NCI-H2171 (cell line): ENCODE measurements at regions not wholly inside any gene's neighbourhood (a gene's known extent, or its start where the extent isn't known, plus 50 kb on each side); places are given as distances from the start of the nearest gene placed in this dataset.
"Not testable (repeated sequence)": the region's sequence is repeated elsewhere in the genome, so short reads cannot be mapped to it uniquely, and the experiment has no call there.

Experiments
- DNase-seq: peaks from one replicate; lab custom pipeline; 2025; lab: John Stamatoyannopoulos, UW

DNA sequence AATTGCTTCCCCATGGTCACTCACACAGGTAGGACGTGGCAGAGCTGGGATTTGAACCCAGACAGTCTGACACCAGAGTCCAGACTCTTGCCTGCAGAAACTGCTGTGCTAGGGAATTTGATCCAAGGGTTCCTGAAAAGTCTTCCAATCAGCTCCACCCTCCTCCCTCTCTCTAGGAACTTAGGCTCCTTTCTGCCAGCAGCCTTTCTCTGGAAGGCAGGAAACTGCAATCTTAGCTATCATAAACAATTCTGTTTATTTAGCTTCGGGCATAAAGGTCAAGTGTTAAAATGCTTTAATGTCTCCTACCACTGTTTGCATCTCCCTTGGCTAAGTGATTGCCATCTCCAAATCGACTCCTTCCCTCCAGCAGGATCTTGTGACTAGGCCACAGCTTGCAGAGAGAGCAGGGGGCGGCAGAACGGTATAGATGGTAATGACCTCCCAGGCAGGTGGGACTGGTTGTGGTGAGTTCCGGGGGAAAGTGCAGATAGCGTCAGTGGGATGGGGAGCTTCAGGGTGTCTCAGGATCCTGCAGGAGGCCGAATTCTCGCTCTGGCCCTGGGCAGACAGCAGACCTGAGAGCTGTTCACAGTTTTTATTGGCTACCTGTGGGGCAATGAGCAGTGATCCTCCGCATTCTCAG lies 882.4 kb upstream of the EEF2KMT start:
- DNase-seq = no peak

DNA sequence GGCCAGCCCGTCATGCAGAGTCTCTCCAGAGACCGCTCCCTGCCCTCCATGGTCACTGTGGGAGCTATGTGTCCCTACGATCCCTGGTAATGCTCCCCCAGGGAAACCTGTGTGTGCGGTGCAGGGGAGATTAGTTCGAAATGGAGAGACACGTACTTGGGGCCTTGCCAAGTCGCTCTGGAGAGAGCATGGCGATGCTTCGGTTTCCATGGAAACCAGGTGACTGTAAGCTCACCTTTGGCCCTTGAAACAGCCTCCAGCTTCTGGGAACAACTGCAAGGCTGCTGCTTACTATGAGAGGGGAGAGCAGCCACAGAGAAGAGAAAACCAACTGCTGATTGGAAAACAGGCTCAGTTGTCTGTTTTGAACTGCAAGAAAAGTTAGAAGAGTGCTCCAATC lies 879.7 kb upstream of the EEF2KMT start:
- DNase-seq = no peak

GRCh38 chr16:5972747-5973146 lies 875.2 kb upstream of the EEF2KMT start:
- DNase-seq = no peak

DNA sequence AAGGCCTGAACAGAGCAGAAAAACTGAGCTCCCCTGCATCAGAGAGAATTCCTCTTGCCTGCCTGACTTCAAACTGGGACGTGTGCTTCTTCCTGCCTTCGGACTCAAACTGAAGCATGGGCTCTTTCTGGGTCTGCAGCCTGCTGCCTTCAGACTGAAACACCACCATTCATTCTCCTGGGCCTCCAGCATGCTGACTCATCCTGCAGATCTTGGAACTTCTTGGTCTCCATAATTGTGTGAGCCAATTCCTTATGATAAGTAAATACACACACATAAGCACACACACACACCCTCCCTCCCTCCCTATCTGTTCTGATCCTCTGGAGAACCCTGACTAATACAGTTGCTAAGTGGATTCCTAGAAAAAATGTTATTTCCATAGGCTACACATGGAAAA lies 874.3 kb upstream of the EEF2KMT start:
- no peak for DNase-seq

DNA sequence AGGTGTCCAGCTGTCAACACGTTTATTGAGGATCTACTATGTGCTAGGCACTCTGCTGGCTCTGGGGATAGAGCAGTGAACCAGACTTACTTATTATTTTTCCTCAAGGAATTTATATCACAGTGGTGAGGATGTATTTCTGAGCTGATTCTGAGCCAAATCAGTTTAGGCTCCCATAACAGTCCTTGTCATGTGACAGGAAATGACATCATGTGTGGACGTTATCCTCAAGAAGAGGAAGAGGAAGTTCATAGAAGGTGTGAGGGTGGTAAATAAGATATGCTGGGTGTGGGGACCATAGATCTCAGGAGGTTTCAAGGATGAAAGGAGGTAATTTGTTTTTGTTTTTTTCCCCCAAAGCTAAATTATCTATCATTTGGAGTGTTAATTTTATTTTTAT lies 873.5 kb upstream of the EEF2KMT start:
- DNase-seq = no peak

DNA sequence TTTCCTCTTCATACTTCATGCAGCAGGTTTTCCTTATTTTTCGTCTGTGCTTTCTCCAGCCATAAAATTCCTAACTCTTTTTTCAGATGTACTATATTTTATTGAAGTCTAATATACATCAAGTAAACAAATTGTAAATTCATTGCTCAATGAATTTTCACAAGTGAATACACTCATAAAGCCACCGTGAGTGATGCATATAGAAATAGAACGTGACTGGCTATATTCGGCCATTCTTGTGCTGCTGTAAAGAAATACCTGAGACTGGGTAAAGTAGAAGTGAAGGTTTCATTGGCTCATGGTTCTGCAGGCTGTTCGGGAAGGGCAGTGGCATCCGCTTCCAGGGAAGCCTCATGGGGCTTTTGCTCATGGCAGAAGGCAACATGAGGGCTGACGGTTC lies 868.4 kb upstream of the EEF2KMT start:
- DNase-seq = no peak

GRCh38 chr16:5965321-5965720 lies 867.7 kb upstream of the EEF2KMT start:
- no peak for DNase-seq

DNA sequence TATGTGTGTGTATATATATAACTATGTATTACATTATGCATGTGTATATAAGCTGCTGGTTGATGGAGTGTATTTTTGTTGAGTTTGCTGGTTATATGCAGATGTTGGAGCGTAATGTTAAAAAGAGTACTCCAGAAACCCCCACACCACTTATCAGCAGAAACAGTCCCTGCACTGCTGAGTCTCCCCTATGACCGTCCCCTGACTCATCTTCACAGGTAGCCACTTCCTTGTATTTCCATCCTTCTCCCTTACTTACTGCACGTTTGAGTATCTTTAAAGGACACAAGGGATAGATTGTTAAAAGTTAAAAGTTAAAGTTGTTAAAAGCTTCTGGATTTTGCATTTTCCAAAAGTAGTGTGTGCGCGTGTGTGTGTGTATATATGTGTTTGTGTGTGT lies 853.9 kb upstream of the EEF2KMT start:
- DNase-seq = no peak

DNA sequence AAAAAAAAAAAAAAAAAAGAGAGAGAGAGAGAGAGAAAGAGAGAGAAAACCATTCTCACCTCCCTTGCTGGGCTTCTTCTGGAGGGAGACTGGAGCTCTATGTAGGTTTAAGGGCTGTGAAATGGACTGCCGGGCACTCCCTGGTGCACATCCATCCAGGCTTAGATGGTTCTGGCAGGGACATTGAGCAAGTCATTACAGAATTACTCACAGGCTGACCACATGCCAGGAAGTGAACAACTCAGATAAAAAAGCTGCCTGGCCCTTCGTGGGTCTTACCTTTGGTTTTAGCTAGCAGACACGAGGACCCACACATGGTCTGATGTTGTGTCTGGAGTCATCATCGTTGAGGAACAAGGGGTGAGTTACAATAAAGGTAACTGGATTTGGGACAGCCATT lies 847.4 kb upstream of the EEF2KMT start:
- no peak for DNase-seq

DNA sequence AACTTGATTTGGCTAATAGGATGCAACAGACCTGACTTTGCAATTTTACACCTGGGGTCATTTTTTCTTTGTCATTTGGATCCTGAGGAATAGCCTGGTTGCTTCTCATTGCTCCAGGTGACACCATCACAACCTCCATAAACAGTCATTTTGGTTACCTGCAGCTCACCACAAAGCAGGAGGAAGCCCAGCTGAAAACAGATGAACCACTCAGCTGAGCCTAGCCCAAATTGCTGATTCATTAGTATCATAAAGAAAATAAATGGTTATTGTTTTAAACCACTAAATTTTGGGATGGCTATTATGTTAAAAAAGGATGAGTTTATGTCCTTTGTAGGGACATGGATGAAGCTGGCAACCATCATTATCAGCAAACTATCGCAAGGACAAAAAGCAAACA lies 841.0 kb upstream of the EEF2KMT start:
- no peak for DNase-seq

DNA sequence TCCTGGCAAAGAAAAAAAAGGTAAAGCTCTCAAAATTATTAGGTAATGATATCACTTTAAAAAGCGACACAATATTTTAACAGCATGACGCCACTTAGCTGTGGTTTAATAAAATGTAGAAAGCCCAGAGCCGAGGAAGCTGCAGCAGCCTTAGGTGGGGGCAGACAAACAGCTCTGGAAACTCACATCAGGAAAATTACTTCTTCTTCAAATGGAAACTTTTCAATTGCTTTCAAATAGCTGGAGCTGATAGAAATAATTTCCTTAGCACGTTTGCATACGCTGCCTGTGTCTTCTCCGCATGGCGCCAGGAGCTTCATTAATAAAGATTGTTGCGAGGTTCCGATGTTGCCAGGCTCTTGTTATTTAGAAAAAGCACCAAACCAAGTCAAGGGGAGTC lies 835.3 kb upstream of the EEF2KMT start:
- no peak for DNase-seq

GRCh38 chr16:5928476-5929065 lies 831.0 kb upstream of the EEF2KMT start:
- DNase-seq = no peak

DNA sequence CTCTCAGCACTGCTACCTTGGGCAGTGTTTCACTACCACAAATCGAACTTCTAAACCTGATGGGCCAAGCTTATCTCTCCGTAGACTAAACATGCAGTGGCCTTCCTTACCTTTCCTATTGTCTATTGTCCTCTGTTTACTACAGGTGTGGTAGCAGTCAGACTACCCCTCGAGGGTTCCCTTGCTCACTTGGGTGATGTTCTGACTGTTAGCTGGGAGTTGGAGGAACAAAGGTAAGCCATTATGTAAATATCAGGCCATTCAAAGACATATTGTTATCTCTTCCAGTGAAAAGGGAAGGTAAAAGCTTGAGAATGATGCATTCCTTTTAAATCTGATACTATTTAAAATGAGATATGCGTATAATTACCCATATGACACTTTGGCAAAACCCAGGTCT lies 828.3 kb upstream of the EEF2KMT start:
- no peak for DNase-seq

DNA sequence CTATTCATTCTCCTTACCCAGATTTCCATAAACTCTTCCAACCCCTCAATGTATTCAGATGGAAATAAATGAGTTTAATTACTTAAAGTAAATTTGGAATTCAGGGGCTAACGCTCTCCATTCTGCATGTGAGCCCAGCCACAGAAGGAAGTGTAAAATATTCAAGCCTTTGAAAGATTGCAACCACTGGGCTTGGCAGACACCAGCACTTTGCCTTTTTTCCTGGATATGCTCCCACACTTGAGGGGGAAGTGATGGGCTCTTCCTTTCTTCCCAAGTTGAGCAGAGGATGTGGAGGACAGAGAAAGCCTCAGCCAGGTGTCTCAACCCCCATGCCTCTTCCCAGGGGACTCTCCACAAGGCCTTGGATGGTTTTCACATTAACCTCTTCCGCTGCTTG lies 825.1 kb upstream of the EEF2KMT start:
- DNase-seq = no peak

- DNase-seq = no peak
These were observed 821.1 kb upstream of the EEF2KMT start for GRCh38 chr16:5918567-5919130.

GRCh38 chr16:5917436-5918195 lies 820.0 kb upstream of the EEF2KMT start:
- DNase-seq = no peak

- no peak for DNase-seq
These were observed 819.2 kb upstream of the EEF2KMT start for GRCh38 chr16:5916711-5917191.

GRCh38 chr16:5911241-5911640 lies 813.6 kb upstream of the EEF2KMT start:
- no peak for DNase-seq

GRCh38 chr16:5909556-5909955 lies 812.0 kb upstream of the EEF2KMT start:
- DNase-seq = not testable (repeated sequence)

DNA sequence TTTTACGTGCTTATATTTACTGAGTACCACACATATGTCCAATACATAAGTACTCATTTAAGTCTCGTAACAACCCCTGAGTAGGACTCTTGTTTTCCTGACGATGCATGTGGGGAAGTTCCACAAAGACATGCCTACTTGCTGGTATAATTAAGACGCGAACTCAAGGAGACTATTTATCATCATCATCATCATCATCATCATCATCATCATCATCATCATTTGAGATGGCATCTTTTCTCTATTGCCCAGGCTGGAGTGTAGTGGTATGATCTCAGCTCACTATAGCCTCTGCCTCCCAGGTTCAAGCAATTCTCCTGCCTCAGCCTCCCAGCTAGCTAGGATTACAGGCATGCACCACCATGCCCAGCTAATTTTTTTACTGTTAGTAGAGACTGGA lies 809.9 kb upstream of the EEF2KMT start:
- DNase-seq = no peak

DNA sequence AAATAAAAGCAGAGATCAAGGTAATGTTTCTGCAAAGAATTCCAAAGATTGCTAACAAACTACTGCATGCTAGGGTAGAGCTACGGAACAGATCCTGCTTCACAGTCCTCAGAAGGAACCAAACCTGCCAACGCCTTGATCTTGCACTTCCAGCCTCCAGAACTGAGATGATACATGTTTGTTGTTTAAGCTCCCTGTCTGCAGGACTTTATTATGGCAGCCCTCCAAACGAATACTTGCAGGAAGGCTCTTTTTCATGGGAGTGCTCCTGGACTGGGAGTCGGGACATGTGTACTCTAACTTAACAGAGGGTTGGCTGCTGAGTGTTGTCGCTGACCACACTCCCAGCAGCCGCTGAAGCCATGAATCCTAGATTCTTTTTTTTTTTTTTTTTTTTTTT lies 808.8 kb upstream of the EEF2KMT start:
- DNase-seq = no peak

- no peak for DNase-seq
These were observed 808.3 kb upstream of the EEF2KMT start for GRCh38 chr16:5905935-5906334.

DNA sequence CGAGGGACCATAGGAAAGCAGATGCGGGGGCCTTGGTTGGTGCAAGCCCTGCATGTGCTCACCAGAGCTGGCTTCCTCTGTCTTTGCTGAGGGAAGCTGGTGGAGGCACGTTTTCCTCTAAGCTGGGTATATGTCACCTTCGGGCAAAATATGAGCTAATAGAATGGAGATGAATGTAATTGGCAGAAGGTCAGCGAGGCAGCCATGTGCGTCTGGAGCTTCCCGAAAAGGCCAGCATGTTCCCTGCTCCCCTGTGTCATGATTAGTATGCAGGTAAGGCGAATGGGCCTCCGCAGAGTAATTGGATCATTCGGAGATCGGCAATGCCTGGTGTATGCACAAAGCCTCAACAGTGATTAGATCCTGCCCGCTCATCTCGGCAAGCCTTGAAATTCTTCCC lies 806.2 kb upstream of the EEF2KMT start:
- no peak for DNase-seq
